Neuronal stem cell (in vitro differentiated cells): ENCODE measurements at regions not wholly inside any gene's neighbourhood (a gene's known extent, or its start where the extent isn't known, plus 50 kb on each side); places are given as distances from the start of the nearest gene placed in this dataset.

ENCODE experiments used
- DNase-seq: peaks from one replicate; pipeline ENCODE4 v3.0.0-alpha.2; 2013; ENCODE audit warnings: low spot score
- H2AFZ ChIP-seq: one replicate; pipeline ENCODE4 v1.6.1; 2013; ENCODE audit warnings: mild to moderate bottlenecking, low read length, inconsistent platforms
- H2AK5ac ChIP-seq: 2 replicates; pipeline ENCODE4 v1.6.1; 2013; ENCODE audit warnings: low read depth, mild to moderate bottlenecking, inconsistent platforms, low read length, moderate library complexity, mixed read lengths
- H2BK120ac ChIP-seq: 2 replicates; pipeline ENCODE4 v1.6.1; 2013; ENCODE audit warnings: low read depth, mild to moderate bottlenecking, inconsistent platforms, low read length, moderate library complexity, mixed read lengths
- H2BK12ac ChIP-seq: one replicate; pipeline ENCODE4 v1.6.1; 2013; ENCODE audit warnings: low read length, inconsistent platforms
- H2BK15ac ChIP-seq: 2 replicates; pipeline ENCODE4 v1.6.1; 2013; ENCODE audit warnings: mild to moderate bottlenecking, low read length, inconsistent platforms, mixed read lengths
- H2BK5ac ChIP-seq: one replicate; pipeline ENCODE4 v1.6.1; 2013; ENCODE audit warnings: inconsistent platforms, mild to moderate bottlenecking, low read length, moderate library complexity
- H3K14ac ChIP-seq: one replicate; pipeline ENCODE4 v1.6.1; 2013; ENCODE audit warnings: low read length, inconsistent platforms
- H3K18ac ChIP-seq: 2 replicates; pipeline ENCODE4 v1.6.1; 2013; ENCODE audit warnings: low read length, inconsistent platforms
- H3K23ac ChIP-seq: 2 replicates; pipeline ENCODE4 v1.6.1; 2013; ENCODE audit warnings: low read depth, mild to moderate bottlenecking, mixed read lengths, low read length, inconsistent platforms; ENCODE audit not compliant: poor library complexity
- H3K27ac ChIP-seq: replicated peaks from 3 replicates; pipeline ENCODE4 v1.5.1; 2013; ENCODE audit warnings: low read length, inconsistent platforms
- H3K27me3 ChIP-seq, 3 experiments: 2 replicates each; pipeline ENCODE4 v1.6.1; 2013; ENCODE audit warnings: low read length in 3 of 3, mild to moderate bottlenecking in 2 of 3, inconsistent platforms in 1 of 3, low read depth in 1 of 3, mixed read lengths in 1 of 3, moderate library complexity in 1 of 3; ENCODE audit not compliant: control insufficient read depth in 3 of 3, insufficient read depth in 3 of 3
- H3K36me3 ChIP-seq, 2 donors: replicated peaks in 1 of 2; 2 replicates each; pipeline ENCODE4 v1.6.1; 2013; ENCODE audit warnings: low read length in 2 of 2; ENCODE audit not compliant: control insufficient read depth in 2 of 2, insufficient read depth in 2 of 2
- H3K4ac ChIP-seq: 2 replicates; pipeline ENCODE4 v1.6.1; 2013; ENCODE audit warnings: inconsistent platforms, mild to moderate bottlenecking, low read length, moderate library complexity
- H3K4me1 ChIP-seq, 2 donors: 1 replicate in 1 of 2; 2 replicates in 1 of 2; pipeline ENCODE4 v1.6.1; 2013; ENCODE audit warnings: low read length in 2 of 2, low read depth in 1 of 2; ENCODE audit not compliant: control insufficient read depth in 2 of 2, insufficient read depth in 1 of 2
- H3K4me2 ChIP-seq: one replicate; pipeline ENCODE4 v1.6.1; 2013; ENCODE audit warnings: mild to moderate bottlenecking, low read length, inconsistent platforms; ENCODE audit not compliant: insufficient read depth, poor library complexity, severe bottlenecking
- H3K4me3 ChIP-seq, 2 donors: 2 replicates each; pipeline ENCODE4 v1.5.1; 2013; ENCODE audit warnings: low read length in 2 of 2, mild to moderate bottlenecking in 2 of 2, inconsistent platforms in 1 of 2, moderate library complexity in 1 of 2
- H3K79me1 ChIP-seq: one replicate; pipeline ENCODE4 v1.6.1; 2013; ENCODE audit warnings: low read depth, mild to moderate bottlenecking, inconsistent platforms, low read length, moderate library complexity
- H3K9ac ChIP-seq: one replicate; pipeline ENCODE4 v1.6.1; 2013; ENCODE audit warnings: mild to moderate bottlenecking, low read depth, low read length, inconsistent platforms; ENCODE audit not compliant: poor library complexity
- H3K9me3 ChIP-seq, 2 donors: replicated peaks in 1 of 2; 2 replicates each; pipeline versions ENCODE3 to v1.6.1; 2013; ENCODE audit warnings: low read length in 2 of 2, mild to moderate bottlenecking in 2 of 2, inconsistent platforms in 1 of 2, low read depth in 1 of 2, mixed read lengths in 1 of 2, moderate library complexity in 1 of 2; ENCODE audit not compliant: control insufficient read depth in 2 of 2, insufficient read depth in 1 of 2
- H4K8ac ChIP-seq: one replicate; pipeline ENCODE4 v1.6.1; 2013; ENCODE audit warnings: low read depth, mild to moderate bottlenecking, inconsistent platforms, low read length, moderate library complexity
- H4K91ac ChIP-seq: one replicate; pipeline ENCODE4 v1.6.1; 2013; ENCODE audit warnings: low read length, low read depth, mild to moderate bottlenecking, inconsistent platforms; ENCODE audit not compliant: poor library complexity
- WGBS, 2 donors: extraction: QIAGEN DNeasy Blood & Tissue Kit; methylation state at CpG; one replicate each; pipeline ENCODE4 v1.1.7; 2013; ENCODE audit warnings: missing lambda C conversion rate in 2 of 2, mixed read lengths in 1 of 2; ENCODE audit not compliant: insufficient read length in 2 of 2, insufficient replicate concordance in 1 of 2; ENCODE audit errors: extremely low coverage in 2 of 2; 5-methylcytosine and 5-hydroxymethylcytosine counted together

- no CpG with 5 or more reads among the region's 3 CpGs for WGBS, 2 donors
Observed at GRCh38 chr18:53984021-53984420, 240.4 kb downstream of the MBD2 start.

DNA sequence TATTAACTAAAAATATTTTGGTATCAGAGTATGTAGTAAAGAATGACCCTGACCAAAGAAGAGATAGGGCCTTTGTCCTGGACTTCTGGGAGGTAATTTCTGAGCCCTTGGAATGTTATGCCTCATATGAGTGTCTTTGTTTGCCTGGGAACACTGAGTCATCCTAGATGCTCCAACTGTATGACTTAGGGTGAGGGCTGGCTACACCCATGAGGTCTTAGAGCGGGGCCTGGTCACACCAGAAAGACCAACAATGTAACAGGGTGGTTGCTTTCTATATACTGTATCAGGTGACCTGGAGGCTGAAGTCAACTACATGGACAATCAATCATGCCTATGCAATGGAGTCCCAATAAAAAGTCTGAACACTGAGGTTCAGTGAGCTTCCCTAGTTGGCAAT, 253.1 kb downstream of the MBD2 start:
- Histone ChIP-seq H2BK15ac (no peak overlapping the region), H3K4me3 (no peak overlapping the region), H3K23ac (no peak overlapping the region), H3K27ac (no peak overlapping the region), H3K9ac (no peak overlapping the region), H2BK120ac (no peak overlapping the region), H2AK5ac (no peak overlapping the region), H3K4me2 (no peak overlapping the region), H2BK5ac (no peak overlapping the region), H4K8ac (no peak overlapping the region), H4K91ac (no peak overlapping the region), H2AFZ (no peak overlapping the region), H3K79me1 (no peaks in the 10 kb centered on the region), H3K18ac (no peak overlapping the region), H2BK12ac (no peak overlapping the region), H3K4me1 (no peaks in the 10 kb centered on the region), H3K27me3 (no peaks in the 10 kb centered on the region), H3K9me3 (peaks cover 0 to 3% of the 10 kb centered on the region in 2 donors), H3K14ac (no peak overlapping the region), H3K4ac (no peak overlapping the region), H3K36me3 (no peaks in the 10 kb centered on the region)
- no peak for DNase-seq
- WGBS, 2 donors = no CpG with 5 or more reads among the region's 1 CpG

More at GRCh38 chr18:53984021-53984420, 240.4 kb downstream of the MBD2 start:
- no peak overlapping the region for H3K4me2 ChIP-seq
- H2AK5ac ChIP-seq = no peak overlapping the region
- H4K8ac ChIP-seq = no peak overlapping the region
- peaks cover 0 to 4% of the 10 kb centered on the region in 2 donors for H3K9me3 ChIP-seq
- H2BK12ac ChIP-seq = no peak overlapping the region
- H2AFZ ChIP-seq = no peak overlapping the region
- H3K27ac ChIP-seq = no peak overlapping the region
- no peak overlapping the region for H2BK120ac ChIP-seq
- H2BK15ac ChIP-seq = no peak overlapping the region
- no peaks in the 10 kb centered on the region for H3K79me1 ChIP-seq
- no peak overlapping the region for H3K23ac ChIP-seq
- no peak for DNase-seq
- H3K18ac ChIP-seq = no peak overlapping the region
- H3K36me3 ChIP-seq = no peaks in the 10 kb centered on the region
- H3K4ac ChIP-seq = no peak overlapping the region
- no peak overlapping the region for H3K9ac ChIP-seq
- no peak overlapping the region for H4K91ac ChIP-seq
- H3K4me3 ChIP-seq = no peak overlapping the region
- H3K27me3 ChIP-seq = no peaks in the 10 kb centered on the region
- H3K4me1 ChIP-seq = no peaks in the 10 kb centered on the region
- H2BK5ac ChIP-seq = no peak overlapping the region
- no peak overlapping the region for H3K14ac ChIP-seq

DNA sequence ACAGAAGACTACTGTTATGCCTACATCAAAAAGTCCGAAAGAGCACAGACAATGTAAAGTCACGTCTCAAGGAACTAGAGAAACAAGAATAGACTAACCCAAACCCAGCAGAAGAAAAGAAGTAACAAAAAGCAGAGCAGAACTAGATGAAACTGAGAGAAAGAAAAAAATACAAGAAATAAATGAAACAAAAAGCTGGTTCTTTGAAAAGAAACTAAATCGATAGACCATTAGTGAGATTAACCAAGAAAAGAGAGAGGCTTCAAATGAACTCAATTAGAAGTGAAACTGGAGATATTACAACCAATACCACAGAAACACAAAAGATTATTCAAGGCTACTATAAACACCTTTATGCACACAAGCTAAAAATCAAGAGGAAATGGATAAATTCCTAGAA, 271.8 kb downstream of the MBD2 start:
- H3K4me1 ChIP-seq = no peaks in the 10 kb centered on the region
- no peak overlapping the region for H2AFZ ChIP-seq
- H3K4me3 ChIP-seq = no peak overlapping the region
- no peaks in the 10 kb centered on the region for H3K36me3 ChIP-seq
- H2BK5ac ChIP-seq = no peak overlapping the region
- no CpG with 5 or more reads among the region's 3 CpGs for WGBS, 2 donors
- no peak overlapping the region for H3K9ac ChIP-seq
- no peak overlapping the region for H3K4ac ChIP-seq
- H2BK12ac ChIP-seq = no peak overlapping the region
- H4K8ac ChIP-seq = no peak overlapping the region
- H3K27me3 ChIP-seq = no peaks in the 10 kb centered on the region
- H3K14ac ChIP-seq = no peak overlapping the region
- H3K4me2 ChIP-seq = no peak overlapping the region
- no peak overlapping the region for H3K23ac ChIP-seq
- no peak overlapping the region for H2AK5ac ChIP-seq
- no peak overlapping the region for H2BK15ac ChIP-seq
- no peak overlapping the region for H2BK120ac ChIP-seq
- H3K27ac ChIP-seq = no peak overlapping the region
- DNase-seq = no peak
- no peaks in the 10 kb centered on the region for H3K79me1 ChIP-seq
- no peak overlapping the region for H4K91ac ChIP-seq
- H3K18ac ChIP-seq = no peak overlapping the region
- H3K9me3 ChIP-seq = no peaks in the 10 kb centered on the region

DNA sequence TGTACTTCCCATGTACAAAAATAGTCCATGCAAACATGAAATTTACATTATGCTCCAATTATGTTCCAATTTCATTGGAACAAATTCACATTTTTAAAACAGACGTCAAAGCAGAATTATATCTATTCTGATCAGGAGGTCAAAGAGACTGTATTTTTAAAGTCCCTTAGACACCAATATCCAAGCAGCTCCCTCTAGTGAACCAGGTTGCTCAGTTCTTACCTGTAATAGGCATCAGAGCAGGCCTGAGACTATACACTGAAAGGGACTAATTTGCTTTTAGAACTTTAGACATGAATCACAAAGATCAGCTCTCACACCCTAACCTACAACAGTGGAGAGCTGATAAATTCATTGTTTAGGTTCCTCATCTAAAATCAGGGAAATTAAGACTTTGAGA, 273.9 kb downstream of the MBD2 start:
- DNase-seq = no peak
- H3K4ac ChIP-seq = no peak overlapping the region
- H3K27ac ChIP-seq = no peak overlapping the region
- no peaks in the 10 kb centered on the region for H3K4me1 ChIP-seq
- no peak overlapping the region for H2BK5ac ChIP-seq
- no peak overlapping the region for H4K91ac ChIP-seq
- H3K18ac ChIP-seq = no peak overlapping the region
- H3K79me1 ChIP-seq = no peaks in the 10 kb centered on the region
- no peak overlapping the region for H2BK120ac ChIP-seq
- no peak overlapping the region for H3K9ac ChIP-seq
- H4K8ac ChIP-seq = no peak overlapping the region
- no peak overlapping the region for H3K14ac ChIP-seq
- no CpG with 5 or more reads among the region's 1 CpG for WGBS, 2 donors
- no peaks in the 10 kb centered on the region for H3K36me3 ChIP-seq
- no peak overlapping the region for H2AK5ac ChIP-seq
- H3K4me3 ChIP-seq = no peak overlapping the region
- H2AFZ ChIP-seq = no peak overlapping the region
- H3K4me2 ChIP-seq = no peak overlapping the region
- H2BK15ac ChIP-seq = no peak overlapping the region
- peaks cover 0 to 2% of the 10 kb centered on the region in 2 donors for H3K9me3 ChIP-seq
- H2BK12ac ChIP-seq = no peak overlapping the region
- H3K27me3 ChIP-seq = no peaks in the 10 kb centered on the region
- H3K23ac ChIP-seq = no peak overlapping the region
